ENCODE measurements at regions not wholly inside any gene's neighbourhood (a gene's known extent, or its start where the extent isn't known, plus 50 kb on each side); places are given as distances from the start of the nearest gene placed in this dataset.
"Not testable (repeated sequence)": the region's sequence is repeated elsewhere in the genome, so short reads cannot be mapped to it uniquely, and the experiment has no call there.

DNA sequence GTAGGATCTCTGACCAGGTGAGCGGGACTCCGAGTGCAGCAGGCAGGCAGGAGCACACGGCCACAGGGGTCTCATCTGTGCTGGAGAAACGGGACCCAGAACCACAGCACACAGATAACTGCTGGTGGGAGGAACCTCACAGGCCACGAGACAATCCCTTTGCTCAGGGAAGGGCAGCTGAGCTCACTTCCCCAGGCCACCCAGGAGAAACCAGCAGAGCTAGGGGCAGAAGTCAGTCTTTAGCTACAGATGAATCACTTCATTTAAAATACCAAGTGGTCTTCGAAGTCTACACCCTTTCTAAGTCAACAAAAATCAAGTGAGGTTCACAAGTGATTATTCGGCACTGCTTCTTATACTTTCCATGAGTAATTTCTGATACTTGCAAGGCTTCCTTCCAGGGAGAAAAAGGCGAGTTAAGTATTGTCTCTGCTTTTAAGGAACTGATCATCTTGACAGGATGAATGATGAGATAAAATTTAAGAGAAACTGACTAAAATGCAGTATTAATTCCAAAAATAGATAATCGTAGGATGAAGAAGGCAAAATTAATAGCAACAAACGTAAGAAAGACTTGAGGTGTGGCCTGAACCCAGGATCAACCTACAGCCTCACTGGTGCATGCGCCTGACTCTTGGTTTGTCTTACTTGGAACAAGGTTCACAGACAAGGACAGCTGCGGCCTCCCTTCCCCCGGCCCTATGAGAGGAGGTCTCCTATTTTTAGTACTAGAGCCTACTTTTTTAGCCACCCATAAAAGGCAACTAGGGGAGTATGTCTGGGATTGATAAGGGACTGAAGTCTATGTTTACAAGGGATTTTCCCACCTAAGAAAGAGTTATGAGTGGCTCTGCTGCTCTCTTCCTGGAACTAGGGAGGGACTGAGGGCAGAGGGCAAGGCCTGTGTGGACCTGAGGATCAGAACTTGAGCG is 233.6 kb downstream of the TTLL2 start:
- no peak for TF ChIP-seq CTCF (conservative IDR thresholded peaks at IDR 0.05)
- Mint-ChIP-seq H3K36me3 (no peaks in the 10 kb centered on the region), H3K27me3 (peaks cover 6% of the 10 kb centered on the region), H3K4me3 (no peak overlapping the region), H3K27ac (no peak overlapping the region), H3K9me3 (peaks cover 5% of the 10 kb centered on the region), H3K4me1 (ENCODE audit: unreplicated experiment) (peaks cover 16% of the 10 kb centered on the region)
- DNase-seq (ENCODE audit: extremely low spot score, unreplicated experiment): no peak

DNA sequence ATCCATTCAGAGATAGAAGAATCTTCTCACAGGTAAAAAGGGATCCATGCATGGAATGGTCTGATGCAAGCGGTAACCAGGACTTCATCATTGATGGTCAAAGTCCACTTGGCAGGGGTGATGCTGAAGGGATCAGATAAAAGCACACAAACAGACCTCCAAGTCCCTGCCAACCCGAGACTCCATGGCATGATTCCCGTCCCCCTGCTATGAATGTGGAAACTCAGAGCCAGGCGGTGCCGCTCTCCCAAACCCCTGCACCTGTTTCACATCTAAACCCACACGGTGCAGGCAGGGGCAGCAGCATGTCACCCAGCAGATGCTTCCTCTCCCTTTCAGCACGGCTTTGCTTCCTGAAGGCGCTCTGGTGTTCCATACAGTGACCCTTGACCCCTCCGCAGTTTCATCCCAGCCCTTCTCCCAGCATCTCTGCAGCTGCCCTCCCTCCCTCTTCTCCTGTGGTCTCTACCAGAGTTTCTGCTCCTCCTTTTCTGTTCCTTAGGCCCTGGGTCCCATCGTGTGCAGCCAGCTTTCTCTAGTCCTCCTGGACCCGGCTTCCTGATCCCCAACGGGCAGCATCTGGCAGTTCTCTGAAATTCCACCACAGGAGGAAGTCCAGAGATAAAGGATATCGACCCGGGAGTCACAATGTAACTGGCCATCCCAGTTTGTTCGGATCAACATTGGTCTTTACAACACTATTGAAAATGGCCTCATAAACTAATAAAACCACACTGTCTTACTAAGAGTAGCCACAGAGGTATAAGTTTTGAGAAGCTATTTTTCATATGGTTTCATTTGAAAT is 235.0 kb downstream of the TTLL2 start:
- Mint-ChIP-seq H3K9me3 (peaks cover 5% of the 10 kb centered on the region), H3K4me1 (ENCODE audit: unreplicated experiment) (peaks cover 17% of the 10 kb centered on the region), H3K4me3 (no peak overlapping the region), H3K27me3 (peaks cover 10% of the 10 kb centered on the region), H3K27ac (no peak overlapping the region), H3K36me3 (no peaks in the 10 kb centered on the region)
- TF ChIP-seq CTCF (conservative IDR thresholded peaks at IDR 0.05): no peak
- DNase-seq (ENCODE audit: extremely low spot score, unreplicated experiment): no peak

DNA sequence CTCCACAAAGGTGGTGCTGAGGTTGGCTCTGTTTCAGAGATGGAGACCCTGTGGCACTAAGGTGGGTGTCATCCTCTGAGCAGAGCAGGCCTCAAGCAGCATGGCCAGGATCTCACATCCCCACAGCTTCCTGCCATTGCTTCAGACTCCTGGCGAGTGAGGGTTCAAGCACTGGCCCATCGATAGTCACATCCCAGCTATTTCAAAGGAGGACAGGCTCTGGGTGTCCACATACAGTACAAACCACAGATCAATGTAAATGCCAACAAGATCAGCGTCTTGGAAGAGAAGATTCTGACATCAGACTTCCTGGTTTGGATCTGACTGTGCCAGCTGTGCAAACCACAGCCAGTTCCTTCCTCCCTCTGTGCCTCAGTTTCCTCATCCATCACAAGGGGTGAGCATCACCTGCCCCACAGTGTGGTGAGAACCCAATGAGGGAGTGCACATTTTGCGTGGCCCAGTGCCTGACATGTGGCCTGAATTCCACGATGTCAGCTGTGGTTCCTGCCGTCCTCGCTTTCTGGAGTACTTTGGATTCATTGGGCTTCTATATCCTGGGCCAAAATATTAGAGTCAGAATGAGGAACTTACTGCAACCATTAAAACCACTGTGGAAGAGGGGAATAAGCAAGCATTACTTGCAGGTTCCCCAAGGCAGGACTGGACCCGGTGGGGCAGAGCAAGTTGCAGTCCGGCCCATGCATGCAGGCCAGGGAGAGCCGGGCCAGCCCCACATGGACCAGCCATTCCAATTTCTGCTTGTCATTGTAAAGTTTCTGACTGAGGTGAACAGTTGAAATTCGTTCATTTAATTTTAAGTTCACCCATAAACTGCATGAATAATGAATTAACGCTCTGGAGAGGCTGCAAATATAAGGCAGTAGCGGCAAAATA is 236.0 kb downstream of the TTLL2 start:
- H3K27ac Mint-ChIP-seq: no peak overlapping the region

GRCh38 chr6:167562862-167563261 is 238.0 kb downstream of the TTLL2 start:
- not testable (repeated sequence) for H3K4me3 Mint-ChIP-seq; H3K9me3 Mint-ChIP-seq; DNase-seq (ENCODE audit: extremely low spot score, unreplicated experiment); H3K27ac Mint-ChIP-seq; H3K36me3 Mint-ChIP-seq
- H3K27me3 Mint-ChIP-seq: peaks cover 10% of the 10 kb centered on the region
- peaks cover 21% of the 10 kb centered on the region for H3K4me1 Mint-ChIP-seq (ENCODE audit: unreplicated experiment)

More for the DNA sequence above, 236.0 kb downstream of the TTLL2 start:
- DNase-seq (ENCODE audit: extremely low spot score, unreplicated experiment): no peak
- Mint-ChIP-seq H3K4me1 (ENCODE audit: unreplicated experiment) (peaks cover 21% of the 10 kb centered on the region), H3K4me3 (no peak overlapping the region), H3K9me3 (peaks cover 1% of the 10 kb centered on the region), H3K36me3 (no peaks in the 10 kb centered on the region), H3K27me3 (peaks cover 10% of the 10 kb centered on the region)
- no peak for TF ChIP-seq CTCF (conservative IDR thresholded peaks at IDR 0.05)

DNA sequence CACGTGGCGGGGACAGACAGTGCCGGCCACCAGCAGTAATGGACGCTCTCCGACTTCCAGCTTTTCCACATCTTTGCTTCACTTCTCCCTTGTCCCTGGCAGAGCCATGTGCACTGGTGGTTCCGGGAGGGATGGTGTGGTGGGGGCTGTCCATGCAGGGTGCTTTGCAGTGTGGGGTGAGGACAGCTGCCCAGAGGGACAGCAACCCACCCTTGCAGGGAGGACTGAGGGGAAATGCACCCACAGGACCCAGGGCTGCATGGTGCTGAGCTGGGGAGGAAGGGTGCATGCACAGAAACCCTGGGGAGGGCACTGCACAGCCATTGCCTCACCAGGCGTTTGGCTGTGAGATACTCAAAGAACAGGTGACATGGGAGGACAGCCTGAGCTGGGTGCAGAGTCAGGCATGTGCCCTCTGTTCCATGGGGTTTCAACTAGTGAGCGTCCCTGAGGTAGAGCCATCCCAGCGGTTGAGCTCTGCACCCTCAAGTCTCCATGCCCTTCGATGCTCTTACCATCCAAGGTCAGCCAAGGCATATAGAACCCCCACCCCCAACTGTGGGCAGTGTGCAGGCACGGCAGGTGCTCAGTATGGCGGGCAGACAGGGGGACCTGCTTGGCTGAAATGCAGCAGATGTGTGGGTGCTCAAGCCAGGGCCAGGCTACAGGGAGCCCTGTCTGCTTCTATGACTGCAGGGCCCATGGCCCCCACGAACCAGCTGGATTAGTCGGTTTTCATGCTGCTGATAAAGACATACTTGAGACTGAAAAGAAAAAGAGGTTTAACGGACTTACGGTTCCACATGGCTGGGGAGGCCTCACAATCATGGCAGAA is 239.7 kb downstream of the TTLL2 start:
- Mint-ChIP-seq H3K27ac (no peak overlapping the region), H3K9me3 (no peaks in the 10 kb centered on the region), H3K36me3 (no peaks in the 10 kb centered on the region), H3K4me1 (ENCODE audit: unreplicated experiment) (peaks cover 10% of the 10 kb centered on the region), H3K4me3 (no peak overlapping the region), H3K27me3 (peaks cover 10% of the 10 kb centered on the region)
- TF ChIP-seq CTCF (conservative IDR thresholded peaks at IDR 0.05): no peak
- DNase-seq (ENCODE audit: extremely low spot score, unreplicated experiment): peak; percentile 50
